ENCODE measurements at regions not wholly inside any gene's neighbourhood (a gene's known extent, or its start where the extent isn't known, plus 50 kb on each side); places are given as distances from the start of the nearest gene placed in this dataset.

DNA sequence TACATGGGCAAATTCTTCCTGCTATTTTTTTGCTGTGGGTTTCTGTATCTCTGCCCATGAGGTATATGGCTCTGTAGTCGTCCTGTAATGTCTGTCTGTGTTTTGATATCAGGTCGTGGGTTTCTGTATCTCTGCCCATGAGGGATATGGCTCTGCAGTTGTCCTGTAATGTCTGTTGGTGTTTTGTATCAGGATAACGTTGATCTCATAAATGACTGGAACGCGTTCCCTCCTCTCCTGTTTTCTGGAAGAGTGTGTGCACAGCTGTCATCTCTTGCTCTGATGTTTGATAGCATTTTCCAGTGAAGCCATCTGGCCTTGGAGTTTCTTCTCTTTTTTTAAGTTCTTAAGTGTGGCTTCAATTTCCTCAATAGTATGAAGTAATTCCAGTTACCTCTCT lies 57.2 kb downstream of the SOX1 start:
- DNase-seq, result no peak

DNA sequence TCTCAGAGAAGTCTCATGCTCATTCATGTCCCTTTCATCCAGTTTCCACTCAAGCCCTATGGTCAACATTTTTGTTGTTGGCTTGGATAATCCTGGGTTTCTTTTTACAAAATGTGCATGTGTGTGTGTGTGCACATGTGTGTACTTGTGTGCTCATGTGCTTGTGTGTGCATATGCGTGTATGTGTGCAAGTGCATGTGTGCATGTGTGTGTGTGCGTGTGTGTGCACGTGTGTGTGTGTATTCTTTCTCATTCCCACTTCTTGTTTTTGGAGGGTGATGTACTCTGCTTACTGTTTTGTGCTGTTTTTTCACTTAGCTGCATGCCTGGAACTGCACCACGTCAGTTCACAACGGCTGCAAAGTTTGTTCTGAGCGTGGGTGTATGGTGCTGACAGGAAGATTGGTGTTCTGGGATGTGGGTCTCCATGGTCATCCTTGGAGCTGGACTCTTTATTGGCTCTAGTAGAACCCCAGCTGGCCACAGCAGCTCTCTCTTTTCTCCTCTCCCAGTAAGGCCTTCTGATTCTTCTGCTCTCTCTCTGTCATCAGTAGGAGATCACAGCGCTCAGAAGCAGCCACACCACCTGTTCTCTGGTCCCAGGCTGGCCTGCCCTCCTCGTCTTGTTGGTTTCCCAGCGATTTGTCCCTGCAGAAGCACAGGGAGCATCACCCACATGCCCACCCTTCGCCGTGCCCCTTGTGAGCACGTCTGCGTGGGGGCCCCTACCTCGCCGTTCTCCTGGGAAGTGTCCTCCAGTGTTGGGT lies 60.8 kb downstream of the SOX1 start:
- DNase-seq, result no peak

DNA sequence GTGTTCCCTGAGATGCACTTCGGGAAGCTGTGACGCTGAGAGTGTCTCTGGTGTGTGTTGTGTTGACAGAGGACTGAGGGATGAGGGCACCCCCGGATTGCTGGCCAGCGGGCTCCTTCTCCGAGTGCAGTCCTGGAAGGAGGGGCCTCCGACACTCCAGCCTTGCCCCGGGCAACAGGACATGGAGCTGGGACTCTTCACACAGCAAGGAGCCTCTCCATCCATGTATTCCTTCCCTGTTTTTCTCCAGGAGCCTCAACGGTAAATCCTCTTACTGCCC lies 61.3 kb downstream of the SOX1 start:
- DNase-seq, result no peak

GRCh38 chr13:112130418-112130817 lies 63.5 kb downstream of the SOX1 start:
- DNase-seq, result no peak

- no peak for DNase-seq
Observed at GRCh38 chr13:112131081-112131712, 64.2 kb downstream of the SOX1 start.

- DNase-seq, result no peak
Observed at GRCh38 chr13:112131713-112132113, 64.8 kb downstream of the SOX1 start.

GRCh38 chr13:112132142-112132541 lies 65.2 kb downstream of the SOX1 start:
- DNase-seq, result no peak

GRCh38 chr13:112132619-112133018 lies 65.7 kb downstream of the SOX1 start:
- no peak for DNase-seq

GRCh38 chr13:112133499-112134390 lies 66.8 kb downstream of the SOX1 start:
- no peak for DNase-seq

DNA sequence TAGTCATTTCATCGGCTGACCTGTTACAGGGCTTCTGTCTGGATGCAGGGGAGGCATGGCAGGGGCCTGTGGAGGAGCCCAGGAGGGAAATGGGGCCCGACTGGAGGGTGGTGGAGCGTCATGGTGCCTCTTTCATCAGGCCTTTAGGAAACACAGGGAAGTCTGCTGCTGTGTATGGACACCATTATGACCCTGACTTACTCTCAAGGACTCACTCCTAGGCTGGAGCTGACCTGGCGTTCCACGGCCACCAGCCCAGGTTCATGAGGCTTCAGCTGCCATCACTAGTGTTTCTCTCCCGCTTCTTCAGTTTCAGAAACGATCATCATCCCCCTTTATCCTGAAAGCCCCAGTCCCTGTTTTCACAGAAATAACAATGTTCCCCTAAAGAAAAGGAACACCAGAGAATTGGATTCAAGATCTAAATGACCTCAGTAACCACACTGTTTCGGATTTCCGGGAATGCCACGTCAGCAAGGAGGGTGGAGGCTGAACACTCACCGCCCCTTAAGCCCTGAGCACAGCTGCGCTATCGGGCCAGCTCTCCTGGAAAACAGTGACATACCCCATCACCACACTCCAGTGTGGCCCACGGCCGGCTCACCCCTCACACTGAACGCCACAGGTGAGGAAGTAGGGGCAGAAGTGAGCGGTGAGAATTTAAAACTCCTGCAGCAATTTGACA lies 67.6 kb downstream of the SOX1 start:
- DNase-seq, result no peak

DNA sequence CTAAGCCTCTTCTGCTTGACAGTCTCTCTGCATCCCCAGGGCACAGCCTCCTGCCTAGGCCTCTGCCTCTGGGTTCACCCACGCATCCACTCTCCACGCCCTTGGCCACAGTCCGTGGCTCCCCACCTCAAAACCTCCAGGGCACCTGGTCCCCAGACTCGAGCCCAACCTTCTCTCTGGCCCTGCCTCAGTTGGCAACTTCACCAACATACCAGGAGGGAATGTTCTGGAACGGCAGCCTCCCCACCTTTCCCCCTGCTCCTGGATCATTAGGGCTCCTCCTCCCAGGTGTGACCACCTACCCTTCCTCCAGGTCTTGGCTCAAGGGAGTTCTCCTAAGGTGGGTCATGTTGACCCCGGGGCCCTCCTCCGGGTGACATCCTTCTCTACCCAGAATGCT lies 69.1 kb downstream of the SOX1 start:
- no peak for DNase-seq

DNA sequence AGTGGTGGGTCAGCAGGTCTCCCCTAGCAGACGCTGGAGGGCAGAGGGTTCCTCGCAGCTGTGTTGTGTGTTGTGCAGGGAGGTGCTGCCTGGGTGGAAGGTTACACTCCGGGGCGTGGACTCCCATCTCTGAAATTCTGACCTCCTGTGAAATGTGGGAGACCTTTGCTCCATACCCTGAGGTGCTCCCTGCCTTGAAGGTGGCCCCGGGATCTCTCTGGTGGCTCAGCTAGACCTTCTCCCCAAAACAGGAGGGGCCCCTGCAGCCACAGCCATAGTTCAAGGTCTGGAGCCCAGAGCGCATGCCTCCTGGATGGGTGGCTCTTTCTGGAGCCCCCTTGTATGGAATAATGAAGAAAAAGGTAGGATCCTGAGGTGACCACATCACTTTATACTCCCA lies 70.2 kb downstream of the SOX1 start:
- no peak for DNase-seq

DNA sequence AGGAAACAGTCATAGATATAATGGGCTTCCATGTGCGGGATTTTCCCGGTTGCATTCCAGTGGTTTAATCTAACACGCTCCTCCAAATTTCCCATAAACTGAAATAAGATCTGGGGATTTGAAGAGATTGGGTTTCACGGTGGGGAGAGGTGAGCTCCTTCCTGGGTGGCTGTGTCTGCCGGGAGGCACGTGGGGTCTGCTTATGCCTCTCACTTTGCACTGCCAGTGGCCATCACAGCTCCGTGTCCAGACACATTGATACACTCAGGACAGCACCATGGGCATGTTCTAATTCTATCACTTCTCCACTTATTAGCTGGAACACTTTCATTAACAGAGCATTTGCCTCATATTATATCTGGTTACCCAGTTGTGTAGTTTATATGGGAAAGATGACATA lies 73.4 kb downstream of the SOX1 start:
- DNase-seq, result no peak

DNA sequence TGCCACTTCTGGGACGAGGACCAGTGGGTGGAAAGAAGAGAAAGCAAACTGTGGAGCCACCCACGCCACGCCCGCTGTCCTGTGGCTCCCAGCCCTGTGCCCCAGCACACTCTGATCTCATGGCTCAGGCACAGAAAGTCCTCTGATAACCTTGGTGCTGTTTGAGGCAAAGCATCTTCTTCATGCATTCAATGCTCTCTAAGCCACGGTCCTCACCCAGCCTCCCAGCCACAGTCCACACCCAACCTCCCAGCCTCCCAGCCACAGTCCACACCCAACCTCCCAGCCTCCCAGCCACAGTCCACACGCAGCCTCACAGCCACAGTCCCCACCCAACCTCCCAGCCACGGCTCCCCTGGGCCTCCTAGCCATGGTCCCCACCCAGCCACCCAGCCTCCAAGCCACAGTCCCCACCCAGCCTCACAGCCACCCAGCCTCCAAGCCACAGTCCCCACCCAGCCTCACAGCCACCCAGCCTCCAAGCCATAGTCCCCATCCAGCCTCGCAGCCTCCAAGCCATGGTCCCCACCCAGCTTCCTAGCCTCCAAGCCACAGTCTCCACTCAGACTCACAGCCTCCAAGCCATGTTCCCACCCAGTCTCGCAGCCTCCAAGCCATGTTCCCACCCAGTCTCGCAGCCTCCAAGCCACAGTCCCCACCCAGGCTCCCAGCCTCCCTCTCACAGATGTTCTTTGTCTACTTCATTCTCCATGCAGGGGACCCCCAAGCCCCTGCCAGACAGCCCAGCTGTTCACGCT lies 74.9 kb downstream of the SOX1 start:
- DNase-seq, result no peak

- DNase-seq, result no peak
Observed at GRCh38 chr13:112142401-112142930, 75.5 kb downstream of the SOX1 start.

DNA sequence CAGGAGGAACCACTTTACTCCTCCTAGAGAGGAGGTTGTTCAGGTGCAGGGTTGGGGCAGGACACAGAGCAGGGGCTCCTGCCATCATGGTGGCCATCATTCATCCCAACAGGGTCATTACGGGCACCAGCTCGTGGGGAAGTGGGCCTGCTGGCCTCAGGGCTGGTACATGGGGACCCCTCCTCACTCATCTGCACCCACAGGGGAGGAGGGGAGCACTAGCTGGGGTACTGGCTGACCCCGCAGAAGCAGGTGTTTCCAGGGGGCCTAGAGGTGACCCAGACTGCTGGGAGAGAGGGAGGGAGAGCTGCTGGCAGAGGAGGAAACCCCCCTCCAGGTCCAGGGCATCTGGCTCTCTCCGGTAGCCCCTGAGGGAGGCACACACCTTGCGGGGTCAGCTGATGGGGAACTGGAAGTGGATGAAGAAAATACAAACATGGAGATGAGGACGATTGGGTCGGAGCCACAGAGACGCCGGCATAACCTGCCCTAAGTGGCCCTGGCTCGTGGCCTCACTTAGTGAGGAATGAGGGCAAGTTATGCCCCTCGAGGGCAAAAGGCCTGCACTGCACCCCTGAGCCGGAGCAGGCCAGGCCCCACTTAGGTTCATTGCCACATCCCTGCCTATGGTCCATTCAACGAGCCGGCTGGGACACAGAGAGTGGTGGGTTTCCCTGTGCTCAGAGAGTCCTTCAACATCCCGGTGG lies 76.2 kb downstream of the SOX1 start:
- no peak for DNase-seq

DNA sequence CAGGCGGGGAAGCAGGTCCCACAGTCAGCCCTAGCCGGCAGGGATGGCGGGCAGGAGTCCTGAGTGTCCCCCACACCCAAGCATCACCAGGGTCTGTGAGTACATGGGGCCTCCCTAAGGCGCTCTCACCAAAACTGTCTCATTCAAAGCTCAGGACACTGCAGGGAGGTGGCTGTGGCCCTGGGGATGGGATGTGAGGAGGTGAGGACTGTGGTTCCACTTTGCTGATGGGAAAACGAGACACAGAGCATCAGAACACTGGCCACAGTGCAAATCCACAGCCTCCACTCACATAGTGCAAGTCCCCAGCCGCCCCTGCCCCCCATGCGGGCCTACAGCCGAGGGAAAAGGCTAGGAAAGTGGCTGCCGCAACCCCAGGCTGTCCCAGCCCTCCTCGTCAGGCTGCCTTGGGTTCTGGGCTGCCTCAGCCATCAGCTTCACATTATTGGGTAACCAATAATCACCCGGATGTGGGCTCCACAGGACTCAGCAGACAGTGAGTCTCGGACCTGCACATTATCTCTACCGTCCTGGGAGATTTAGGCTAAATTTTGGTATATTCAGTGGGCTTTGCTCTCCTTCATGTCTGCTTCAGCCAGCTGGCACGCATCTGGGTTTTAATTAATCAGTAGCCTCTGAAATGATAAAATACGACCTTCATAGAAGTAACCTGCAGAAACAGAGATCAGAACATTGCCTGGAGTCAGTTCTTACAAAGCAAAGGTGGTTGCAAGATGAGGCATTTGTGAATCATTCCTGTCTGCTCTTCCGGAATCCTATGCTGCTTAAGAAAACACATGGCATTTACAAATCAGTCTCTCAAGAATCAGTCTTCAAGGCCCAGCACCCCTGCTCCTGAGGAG lies 77.0 kb downstream of the SOX1 start:
- DNase-seq, result no peak

DNA sequence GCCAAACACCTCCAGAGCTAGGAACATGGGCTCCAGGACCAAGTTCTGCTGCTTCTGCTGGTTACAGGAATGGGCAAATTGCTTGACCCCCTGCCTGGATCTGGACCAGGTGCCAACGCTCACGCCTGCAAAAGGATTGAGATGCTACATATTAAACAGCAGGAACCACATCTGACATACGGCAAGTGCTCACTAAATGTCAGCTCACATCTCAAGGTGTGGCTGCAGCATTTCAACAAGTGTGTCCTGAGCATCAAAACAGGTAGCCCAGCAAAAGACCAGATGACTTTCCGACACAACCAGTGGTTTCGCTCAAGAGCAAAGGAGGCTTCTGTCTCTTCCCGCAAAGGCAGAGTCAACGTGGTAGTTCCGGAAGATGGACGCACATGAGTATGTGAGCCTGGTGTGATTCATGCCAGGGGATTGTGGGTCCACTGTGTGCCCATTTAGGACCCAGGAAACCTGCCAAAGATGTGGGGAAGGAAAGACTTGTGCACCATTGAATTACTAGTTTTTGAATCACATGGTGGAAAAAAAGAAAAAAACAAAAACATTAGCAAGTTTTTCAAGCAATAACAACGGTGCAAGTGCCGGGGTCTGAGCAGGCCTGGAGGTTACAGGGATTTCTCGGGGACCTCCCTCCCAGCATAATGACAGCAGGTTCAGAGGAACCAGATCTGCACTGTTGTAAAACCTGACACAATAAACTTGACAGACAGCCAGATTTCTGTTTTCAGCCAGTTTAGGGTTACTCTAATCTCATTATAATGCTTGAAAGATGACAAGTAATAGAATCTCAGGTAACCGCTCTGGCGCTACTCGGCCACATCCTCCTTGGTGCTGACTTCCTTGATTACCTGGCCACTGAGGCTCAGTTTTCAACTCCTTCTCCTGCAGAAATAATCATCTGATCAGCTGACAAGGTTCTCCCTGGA lies 77.9 kb downstream of the SOX1 start:
- DNase-seq, result no peak

GRCh38 chr13:112145551-112146360 lies 78.8 kb downstream of the SOX1 start:
- no peak for DNase-seq

Data from SW 1271 (cell line).